ENCODE measurements at regions not wholly inside any gene's neighbourhood (a gene's known extent, or its start where the extent isn't known, plus 50 kb on each side); places are given as distances from the start of the nearest gene placed in this dataset.

DNA sequence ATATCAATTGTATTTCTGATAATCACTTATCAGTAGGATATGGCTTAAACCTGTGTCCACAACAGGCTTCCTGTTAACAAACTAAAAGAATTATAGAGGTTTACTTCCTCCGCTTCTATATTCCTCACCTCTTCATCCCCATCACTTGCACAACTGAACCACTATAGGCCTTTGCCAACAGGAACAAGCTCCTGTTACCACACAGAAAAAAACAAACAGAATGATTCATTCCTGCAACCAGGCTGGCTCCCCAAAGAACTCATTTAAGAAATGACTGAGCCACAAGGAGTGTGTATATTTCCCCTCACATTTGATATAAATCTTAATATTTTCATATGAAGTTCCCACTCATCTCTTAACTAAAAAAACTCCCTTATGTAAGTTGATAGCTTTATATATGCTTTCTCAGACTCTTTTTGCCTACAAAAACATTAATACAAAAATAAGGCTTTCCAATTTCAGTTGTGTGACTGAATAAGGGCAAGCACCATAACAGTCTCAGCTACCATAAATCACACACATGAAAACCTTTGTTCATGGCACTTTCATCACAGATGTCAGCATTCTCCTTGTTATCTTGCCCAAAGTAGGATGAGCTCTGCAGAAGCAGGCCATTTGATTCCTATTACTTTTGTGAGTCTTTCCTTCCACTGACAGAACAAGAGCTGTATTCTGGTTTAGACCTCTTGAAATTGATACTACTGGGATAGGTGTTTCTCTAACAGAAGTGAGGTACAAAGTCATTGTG, 366.8 kb downstream of the SLITRK1 start:
- H4K20me1 ChIP-seq (ENCODE audit: insufficient read depth) = no peaks in the 10 kb centered on the region
- no peaks in the 10 kb centered on the region for H3K27me3 ChIP-seq (ENCODE audit: insufficient read depth, low read depth, low read length)
- H3K4me2 ChIP-seq (ENCODE audit: low read length) = no peak overlapping the region
- H3K36me3 ChIP-seq (ENCODE audit: insufficient read depth, low read length) = no peaks in the 10 kb centered on the region
- no peak overlapping the region for H3K4me3 ChIP-seq (ENCODE audit: low read length)
- H3K79me2 ChIP-seq (replicated peaks; ENCODE audit: insufficient read depth, low read length) = no peaks in the 10 kb centered on the region
- no peak overlapping the region for H2AFZ ChIP-seq (ENCODE audit: low read depth, low read length)
- TF ChIP-seq MXI1 (conservative IDR thresholded peaks at IDR 0.05; ENCODE audit: poor library complexity, severe bottlenecking) (no peak), RAD21 (conservative IDR thresholded peaks at IDR 0.05) (no peak), EZH2 (IDR thresholded peaks at IDR 0.05; ENCODE audit: borderline replicate concordance, insufficient read depth, low read length, poor library complexity, severe bottlenecking) (no peak), TAF1 (IDR thresholded peaks at IDR 0.05; ENCODE audit: low read depth) (no peak), SMC3 (conservative IDR thresholded peaks at IDR 0.05; ENCODE audit: poor library complexity) (no peak), POLR2AphosphoS5 (IDR thresholded peaks at IDR 0.05) (no peak), EP300 (conservative IDR thresholded peaks at IDR 0.05; ENCODE audit: poor library complexity, severe bottlenecking) (no peak)
- TF ChIP-seq, protein P1, sequence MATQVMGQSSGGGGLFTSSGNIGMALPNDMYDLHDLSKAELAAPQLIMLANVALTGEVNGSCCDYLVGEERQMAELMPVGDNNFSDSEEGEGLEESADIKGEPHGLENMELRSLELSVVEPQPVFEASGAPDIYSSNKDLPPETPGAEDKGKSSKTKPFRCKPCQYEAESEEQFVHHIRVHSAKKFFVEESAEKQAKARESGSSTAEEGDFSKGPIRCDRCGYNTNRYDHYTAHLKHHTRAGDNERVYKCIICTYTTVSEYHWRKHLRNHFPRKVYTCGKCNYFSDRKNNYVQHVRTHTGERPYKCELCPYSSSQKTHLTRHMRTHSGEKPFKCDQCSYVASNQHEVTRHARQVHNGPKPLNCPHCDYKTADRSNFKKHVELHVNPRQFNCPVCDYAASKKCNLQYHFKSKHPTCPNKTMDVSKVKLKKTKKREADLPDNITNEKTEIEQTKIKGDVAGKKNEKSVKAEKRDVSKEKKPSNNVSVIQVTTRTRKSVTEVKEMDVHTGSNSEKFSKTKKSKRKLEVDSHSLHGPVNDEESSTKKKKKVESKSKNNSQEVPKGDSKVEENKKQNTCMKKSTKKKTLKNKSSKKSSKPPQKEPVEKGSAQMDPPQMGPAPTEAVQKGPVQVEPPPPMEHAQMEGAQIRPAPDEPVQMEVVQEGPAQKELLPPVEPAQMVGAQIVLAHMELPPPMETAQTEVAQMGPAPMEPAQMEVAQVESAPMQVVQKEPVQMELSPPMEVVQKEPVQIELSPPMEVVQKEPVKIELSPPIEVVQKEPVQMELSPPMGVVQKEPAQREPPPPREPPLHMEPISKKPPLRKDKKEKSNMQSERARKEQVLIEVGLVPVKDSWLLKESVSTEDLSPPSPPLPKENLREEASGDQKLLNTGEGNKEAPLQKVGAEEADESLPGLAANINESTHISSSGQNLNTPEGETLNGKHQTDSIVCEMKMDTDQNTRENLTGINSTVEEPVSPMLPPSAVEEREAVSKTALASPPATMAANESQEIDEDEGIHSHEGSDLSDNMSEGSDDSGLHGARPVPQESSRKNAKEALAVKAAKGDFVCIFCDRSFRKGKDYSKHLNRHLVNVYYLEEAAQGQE (IDR thresholded peaks at IDR 0.05; ENCODE audit: borderline replicate concordance) = no peak
- TF ChIP-seq, protein P2, sequence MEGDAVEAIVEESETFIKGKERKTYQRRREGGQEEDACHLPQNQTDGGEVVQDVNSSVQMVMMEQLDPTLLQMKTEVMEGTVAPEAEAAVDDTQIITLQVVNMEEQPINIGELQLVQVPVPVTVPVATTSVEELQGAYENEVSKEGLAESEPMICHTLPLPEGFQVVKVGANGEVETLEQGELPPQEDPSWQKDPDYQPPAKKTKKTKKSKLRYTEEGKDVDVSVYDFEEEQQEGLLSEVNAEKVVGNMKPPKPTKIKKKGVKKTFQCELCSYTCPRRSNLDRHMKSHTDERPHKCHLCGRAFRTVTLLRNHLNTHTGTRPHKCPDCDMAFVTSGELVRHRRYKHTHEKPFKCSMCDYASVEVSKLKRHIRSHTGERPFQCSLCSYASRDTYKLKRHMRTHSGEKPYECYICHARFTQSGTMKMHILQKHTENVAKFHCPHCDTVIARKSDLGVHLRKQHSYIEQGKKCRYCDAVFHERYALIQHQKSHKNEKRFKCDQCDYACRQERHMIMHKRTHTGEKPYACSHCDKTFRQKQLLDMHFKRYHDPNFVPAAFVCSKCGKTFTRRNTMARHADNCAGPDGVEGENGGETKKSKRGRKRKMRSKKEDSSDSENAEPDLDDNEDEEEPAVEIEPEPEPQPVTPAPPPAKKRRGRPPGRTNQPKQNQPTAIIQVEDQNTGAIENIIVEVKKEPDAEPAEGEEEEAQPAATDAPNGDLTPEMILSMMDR (IDR thresholded peaks at IDR 0.05; ENCODE audit: poor library complexity, severe bottlenecking) = no peak
- no peaks in the 10 kb centered on the region for H3K9me2 ChIP-seq (ENCODE audit: insufficient read depth, low read length)
- H3K9me3 ChIP-seq (ENCODE audit: low read length) = no peaks in the 10 kb centered on the region
- peaks cover 3% of the 10 kb centered on the region for H3F3A ChIP-seq (ENCODE audit: insufficient read depth, low read length, poor library complexity, severe bottlenecking)
- no peak overlapping the region for H3K27ac ChIP-seq (ENCODE audit: low read length)
- H3K9ac ChIP-seq (ENCODE audit: low read length) = no peak overlapping the region

DNA sequence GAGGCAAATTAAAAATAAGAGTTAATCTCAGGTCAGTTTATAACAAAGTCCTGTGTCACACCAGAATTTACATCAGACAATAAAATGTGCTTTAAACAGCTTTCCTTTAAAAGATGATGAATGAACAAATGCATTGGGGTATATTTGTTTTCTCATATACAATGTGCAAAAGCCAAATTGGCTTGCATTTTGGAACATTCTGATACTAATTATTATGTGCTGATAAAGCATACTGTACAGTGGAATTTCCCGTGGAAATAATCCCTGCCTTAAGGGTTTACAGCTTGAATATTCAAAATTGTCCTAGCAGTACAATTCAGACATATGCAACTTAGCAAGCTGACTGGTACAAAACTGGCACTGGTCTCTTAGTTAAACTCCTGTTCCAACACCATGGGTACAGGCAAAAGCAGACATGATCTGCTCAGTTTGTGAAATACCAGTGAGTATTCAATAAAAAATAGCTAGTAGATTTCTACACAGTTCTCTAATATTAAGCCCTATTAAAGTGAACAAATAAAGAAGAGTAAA, 373.4 kb downstream of the SLITRK1 start:
- no peak overlapping the region for H3K9ac ChIP-seq (ENCODE audit: low read length)
- no peak overlapping the region for H3K4me3 ChIP-seq (ENCODE audit: low read length)
- H3K27ac ChIP-seq (ENCODE audit: low read length) = no peak overlapping the region
- no peaks in the 10 kb centered on the region for H4K20me1 ChIP-seq (ENCODE audit: insufficient read depth)
- no peak overlapping the region for H2AFZ ChIP-seq (ENCODE audit: low read depth, low read length)
- no peaks in the 10 kb centered on the region for H3K9me3 ChIP-seq (ENCODE audit: low read length)
- H3K36me3 ChIP-seq (ENCODE audit: insufficient read depth, low read length) = no peaks in the 10 kb centered on the region
- no peaks in the 10 kb centered on the region for H3K79me2 ChIP-seq (replicated peaks; ENCODE audit: insufficient read depth, low read length)
- no peaks in the 10 kb centered on the region for H3K9me2 ChIP-seq (ENCODE audit: insufficient read depth, low read length)
- H3K4me2 ChIP-seq (ENCODE audit: low read length) = no peak overlapping the region
- no peak for TF ChIP-seq EP300 (conservative IDR thresholded peaks at IDR 0.05; ENCODE audit: poor library complexity, severe bottlenecking)
- no peak for TF ChIP-seq SMC3 (conservative IDR thresholded peaks at IDR 0.05; ENCODE audit: poor library complexity)
- TF ChIP-seq, protein P1 (IDR thresholded peaks at IDR 0.05; ENCODE audit: borderline replicate concordance) = no peak
- no peak for TF ChIP-seq EZH2 (IDR thresholded peaks at IDR 0.05; ENCODE audit: borderline replicate concordance, insufficient read depth, low read length, poor library complexity, severe bottlenecking)
- TF ChIP-seq TAF1 (IDR thresholded peaks at IDR 0.05; ENCODE audit: low read depth) = no peak
- TF ChIP-seq POLR2AphosphoS5 (IDR thresholded peaks at IDR 0.05) = no peak
- TF ChIP-seq, protein P2 (IDR thresholded peaks at IDR 0.05; ENCODE audit: poor library complexity, severe bottlenecking) = no peak
- no peak for TF ChIP-seq RAD21 (conservative IDR thresholded peaks at IDR 0.05)
- TF ChIP-seq MXI1 (conservative IDR thresholded peaks at IDR 0.05; ENCODE audit: poor library complexity, severe bottlenecking) = no peak
- H3F3A ChIP-seq (ENCODE audit: insufficient read depth, low read length, poor library complexity, severe bottlenecking) = peaks cover 3% of the 10 kb centered on the region
- no peaks in the 10 kb centered on the region for H3K27me3 ChIP-seq (ENCODE audit: insufficient read depth, low read depth, low read length)
